GM20431 (cell line): ENCODE measurements at regions not wholly inside any gene's neighbourhood (a gene's known extent, or its start where the extent isn't known, plus 50 kb on each side); places are given as distances from the start of the nearest gene placed in this dataset.

ENCODE experiments used
- in situ Hi-C: fragments of 300-500 bp; cut with MseI, MboI; formaldehyde crosslinking; loops from one replicate; pipeline ENCODE4 v1.15.0; 2020; ENCODE audit warnings: low sequenced_read_pairs; ENCODE audit not compliant: unreplicated experiment

- in situ Hi-C loops: no loop called here
These were observed 803.0 kb upstream of the ZNF608 start for GRCh38 chr5:125549322-125549911.

GRCh38 chr5:125550274-125550673 is 803.8 kb upstream of the ZNF608 start:
- in situ Hi-C loops: no loop called here

GRCh38 chr5:125551246-125551645 is 804.8 kb upstream of the ZNF608 start:
- in situ Hi-C loops: no loop called here

- in situ Hi-C loops: no loop called here
These were observed 805.4 kb upstream of the ZNF608 start for GRCh38 chr5:125551797-125552196.

GRCh38 chr5:125552486-125552885 is 806.0 kb upstream of the ZNF608 start:
- in situ Hi-C loops: no loop called here

- in situ Hi-C loops: no loop called here
These were observed 807.9 kb upstream of the ZNF608 start for GRCh38 chr5:125554355-125554754.

GRCh38 chr5:125555591-125555990 is 809.2 kb upstream of the ZNF608 start:
- in situ Hi-C loops: no loop called here

- in situ Hi-C loops: no loop called here
These were observed 811.6 kb upstream of the ZNF608 start for GRCh38 chr5:125558016-125558415.

GRCh38 chr5:125558466-125558865 is 812.0 kb upstream of the ZNF608 start:
- in situ Hi-C loops: no loop called here

- in situ Hi-C loops: no loop called here
These were observed 812.9 kb upstream of the ZNF608 start for GRCh38 chr5:125559296-125559695.

GRCh38 chr5:125560476-125561225 is 814.2 kb upstream of the ZNF608 start:
- in situ Hi-C loops: no loop called here

GRCh38 chr5:125564317-125564975 is 818.0 kb upstream of the ZNF608 start:
- in situ Hi-C loops: no loop called here

- in situ Hi-C loops: no loop called here
These were observed 828.1 kb upstream of the ZNF608 start for GRCh38 chr5:125574491-125575044.

GRCh38 chr5:125575171-125575890 is 828.9 kb upstream of the ZNF608 start:
- in situ Hi-C loops: no loop called here

- in situ Hi-C loops: no loop called here
These were observed 829.6 kb upstream of the ZNF608 start for GRCh38 chr5:125575891-125576505.

GRCh38 chr5:125576822-125577221 is 830.4 kb upstream of the ZNF608 start:
- in situ Hi-C loops: no loop called here

- in situ Hi-C loops: no loop called here
These were observed 832.1 kb upstream of the ZNF608 start for GRCh38 chr5:125578551-125578950.

- in situ Hi-C loops: no loop called here
These were observed 832.7 kb upstream of the ZNF608 start for GRCh38 chr5:125579182-125579581.

GRCh38 chr5:125581311-125581710 is 834.9 kb upstream of the ZNF608 start:
- in situ Hi-C loops: no loop called here

GRCh38 chr5:125582352-125582751 is 835.9 kb upstream of the ZNF608 start:
- in situ Hi-C loops: no loop called here
